GM19467 (cell line): ENCODE measurements at regions not wholly inside any gene's neighbourhood (a gene's known extent, or its start where the extent isn't known, plus 50 kb on each side); places are given as distances from the start of the nearest gene placed in this dataset.

Experiments
- ATAC-seq: cut with Tn5 transposase; IDR thresholded peaks from one replicate; pipeline ENCODE4 v1.9.1; 2021; ENCODE audit warnings: mild to moderate bottlenecking, moderate library complexity; ENCODE audit not compliant: unreplicated experiment

- ATAC-seq: no peak
These were observed 54.6 kb upstream of the EOLA2 start for GRCh38 chrX:149992918-149993317.

DNA sequence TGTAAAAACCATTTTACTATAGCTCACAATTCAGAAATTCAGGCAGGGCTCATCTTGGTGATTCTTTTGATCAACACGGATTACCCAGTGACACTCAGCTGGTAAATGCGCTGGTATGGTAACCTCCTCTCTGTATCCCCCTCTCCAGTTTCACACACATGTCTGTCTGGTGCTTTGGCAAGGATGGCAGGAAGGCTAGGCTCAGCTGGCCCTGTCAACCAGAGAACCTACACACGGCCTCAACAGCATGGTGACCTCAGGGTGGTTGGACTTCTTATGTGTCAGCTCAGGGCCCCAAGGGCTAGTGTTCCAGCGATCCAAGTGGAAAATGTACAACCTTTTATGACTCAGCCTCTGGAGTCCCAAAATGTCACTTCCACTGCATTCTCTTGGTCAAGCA is 55.7 kb upstream of the EOLA2 start:
- no peak for ATAC-seq

- no peak for ATAC-seq
These were observed 58.2 kb upstream of the EOLA2 start for GRCh38 chrX:149996515-149996914.

DNA sequence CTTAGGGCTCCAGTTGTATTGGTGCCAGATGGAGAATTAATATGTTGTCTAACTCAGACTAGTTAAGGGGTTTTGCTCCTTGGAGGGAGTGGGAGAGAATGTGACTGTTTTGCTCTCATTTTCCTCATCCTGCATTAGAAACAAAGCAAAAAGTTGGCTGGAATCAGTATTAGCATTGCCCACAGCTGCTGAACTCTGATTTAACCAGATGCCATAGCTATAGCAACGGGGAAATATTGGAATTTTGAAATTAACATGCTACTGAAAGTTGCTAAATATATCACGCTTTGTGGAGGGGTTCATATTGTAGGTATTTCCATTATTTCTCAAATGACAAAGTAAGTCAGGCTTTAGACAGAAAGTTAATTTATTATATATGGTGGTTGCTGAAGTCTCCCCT is 66.7 kb upstream of the EOLA2 start:
- no peak for ATAC-seq

DNA sequence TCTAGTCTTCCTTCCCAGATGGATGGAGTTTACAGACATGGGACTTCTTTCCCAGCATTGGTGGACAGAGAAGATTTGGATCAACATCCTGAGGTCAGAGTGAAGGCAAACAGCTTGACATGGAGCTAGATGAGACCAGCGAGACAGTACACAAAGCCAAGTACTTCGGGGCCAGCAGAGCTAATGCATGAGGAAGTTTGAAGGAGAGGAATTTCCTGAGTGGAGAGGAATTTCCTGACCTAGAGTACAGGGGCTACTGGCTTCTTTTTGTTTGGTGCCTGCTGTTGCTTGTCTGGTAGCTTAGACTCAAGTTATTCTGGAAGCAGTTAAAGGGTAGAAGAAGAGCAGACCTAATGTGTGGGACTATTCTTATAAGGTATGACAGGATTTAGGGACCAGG is 69.1 kb upstream of the EOLA2 start:
- ATAC-seq: no peak

GRCh38 chrX:150012647-150013381 is 74.5 kb upstream of the EOLA2 start:
- ATAC-seq: no peak

- ATAC-seq: no peak
These were observed 76.2 kb upstream of the EOLA2 start for GRCh38 chrX:150014525-150014924.

DNA sequence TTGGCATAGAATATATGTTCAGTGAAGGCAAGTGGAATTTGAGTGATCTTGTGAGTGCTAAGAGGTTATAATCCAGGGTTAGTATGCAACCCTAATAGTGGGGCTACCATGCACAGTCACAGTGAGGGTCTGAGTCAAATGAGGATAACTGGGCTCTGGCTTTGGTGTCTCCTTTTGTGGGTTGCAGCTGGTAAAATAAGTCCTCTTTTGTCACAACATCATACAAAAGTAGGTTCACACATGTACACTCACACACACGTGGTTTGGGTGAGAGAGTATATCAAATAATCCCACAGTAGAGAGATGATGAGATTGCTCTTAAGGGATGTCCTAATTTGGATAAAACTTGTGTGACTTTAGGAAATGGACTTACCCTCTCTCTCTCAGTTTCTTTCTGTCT is 79.6 kb upstream of the EOLA2 start:
- no peak for ATAC-seq

DNA sequence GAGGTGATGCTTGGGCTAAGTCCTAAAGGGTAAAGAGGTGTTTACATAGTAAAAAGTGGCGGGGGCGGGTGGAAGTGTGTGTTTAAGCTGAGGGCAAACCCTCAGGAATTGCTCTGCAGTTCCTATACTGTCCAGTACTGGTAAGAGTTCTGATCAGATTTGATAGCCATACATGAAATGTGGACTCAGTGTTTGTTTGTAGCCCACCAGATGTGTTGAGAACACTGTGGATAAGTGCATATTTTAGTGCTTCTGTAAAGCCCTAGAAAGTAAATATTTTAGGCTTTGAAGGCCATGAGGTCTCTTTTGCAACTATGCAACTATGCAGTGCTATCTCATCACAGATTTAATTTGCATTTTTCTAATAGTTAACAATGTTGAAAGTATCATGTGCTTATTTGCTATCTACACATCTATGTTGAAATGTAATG is 80.7 kb upstream of the EOLA2 start:
- ATAC-seq: no peak

DNA sequence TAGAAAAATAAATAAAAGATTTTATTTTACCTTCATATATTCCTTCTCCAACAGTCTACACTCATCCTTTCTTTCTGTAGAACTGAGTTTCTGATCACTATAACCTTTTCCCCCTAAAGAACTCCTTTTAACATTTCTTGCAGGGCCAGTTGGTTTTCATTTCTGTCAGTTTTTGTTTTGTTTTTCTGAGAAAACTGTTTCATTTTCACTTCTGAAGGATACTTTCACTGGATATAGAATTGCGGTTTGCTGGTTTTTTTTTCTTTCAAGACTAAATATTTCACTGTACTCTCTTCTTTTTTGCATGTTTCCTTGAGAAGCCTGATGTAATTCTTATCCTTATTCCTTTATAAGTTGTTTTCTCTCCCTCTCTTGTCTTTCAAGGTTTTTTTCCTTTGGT is 90.4 kb upstream of the EOLA2 start:
- no peak for ATAC-seq

DNA sequence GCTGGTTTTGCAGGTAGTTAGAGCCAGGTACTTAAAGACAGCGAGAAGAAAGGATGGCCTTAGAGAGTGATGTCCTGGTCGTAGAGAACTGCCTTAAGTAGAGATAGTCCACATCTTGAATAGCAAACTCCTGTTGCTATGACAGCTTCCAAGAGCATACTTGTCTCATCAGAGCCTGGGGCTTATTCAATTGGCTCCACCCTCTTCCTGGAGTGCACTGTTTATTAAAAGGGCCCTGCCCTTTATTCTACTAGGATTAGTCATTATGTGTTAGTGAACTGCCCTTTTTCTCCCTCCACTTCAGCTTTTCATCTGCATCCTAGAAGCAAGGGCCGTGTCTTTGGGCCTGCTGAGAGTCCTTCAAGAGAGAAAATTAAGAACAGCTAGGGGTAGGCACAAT is 94.5 kb upstream of the EOLA2 start:
- ATAC-seq: no peak

- no peak for ATAC-seq
These were observed 96.5 kb upstream of the EOLA2 start for GRCh38 chrX:150034788-150035187.

DNA sequence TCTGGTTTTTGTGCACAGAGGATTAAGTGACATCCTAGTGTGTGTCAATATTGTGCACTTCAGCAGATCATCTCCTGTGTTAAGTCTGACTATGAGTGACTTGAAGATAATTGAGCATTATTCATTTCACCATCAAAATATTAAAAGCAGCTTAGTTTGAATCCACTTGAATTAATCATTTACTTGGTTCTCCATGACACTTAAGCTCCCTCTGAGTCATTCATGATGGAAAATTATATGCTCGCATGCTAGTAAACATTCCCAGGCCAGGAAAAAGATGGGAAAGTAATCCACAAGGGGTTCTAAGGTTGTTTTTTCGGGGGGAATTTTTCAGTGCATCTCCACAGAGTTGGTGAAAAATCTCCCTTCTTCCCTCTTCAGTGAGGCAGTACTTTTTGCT is 97.2 kb upstream of the EOLA2 start:
- no peak for ATAC-seq

GRCh38 chrX:150036181-150036580 is 97.9 kb upstream of the EOLA2 start:
- ATAC-seq: no peak

GRCh38 chrX:150036641-150037040 is 98.3 kb upstream of the EOLA2 start:
- no peak for ATAC-seq

GRCh38 chrX:150037041-150037440 is 98.8 kb upstream of the EOLA2 start:
- no peak for ATAC-seq

- no peak for ATAC-seq
These were observed 100.0 kb upstream of the EOLA2 start for GRCh38 chrX:150038315-150038714.

DNA sequence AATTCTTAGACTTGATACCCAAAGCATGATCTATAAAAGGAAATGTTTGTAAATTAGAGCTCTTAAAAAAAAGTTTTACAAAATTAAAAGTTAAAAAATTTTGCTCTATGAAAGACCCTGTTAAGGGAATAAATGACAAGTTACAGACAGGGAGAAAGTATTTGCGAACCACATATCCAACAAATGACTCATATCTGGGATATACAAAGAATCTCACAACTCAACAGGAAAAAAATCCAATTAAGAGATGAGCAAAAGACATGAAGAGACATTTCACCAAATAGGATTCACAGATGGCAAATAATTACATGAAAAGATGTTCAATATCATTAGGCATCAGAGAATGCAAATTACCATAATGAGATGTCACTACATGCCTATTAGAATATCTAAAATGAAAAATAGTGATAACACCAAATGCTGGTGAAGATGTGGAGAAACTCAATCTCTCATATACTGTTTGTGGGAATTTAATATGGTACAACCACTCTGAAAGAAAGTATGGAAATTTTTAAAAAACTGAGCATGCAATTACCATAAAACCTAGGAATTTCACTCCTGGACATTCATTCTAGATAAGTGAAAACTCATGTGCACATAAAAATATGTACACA is 100.8 kb upstream of the EOLA2 start:
- ATAC-seq: no peak

DNA sequence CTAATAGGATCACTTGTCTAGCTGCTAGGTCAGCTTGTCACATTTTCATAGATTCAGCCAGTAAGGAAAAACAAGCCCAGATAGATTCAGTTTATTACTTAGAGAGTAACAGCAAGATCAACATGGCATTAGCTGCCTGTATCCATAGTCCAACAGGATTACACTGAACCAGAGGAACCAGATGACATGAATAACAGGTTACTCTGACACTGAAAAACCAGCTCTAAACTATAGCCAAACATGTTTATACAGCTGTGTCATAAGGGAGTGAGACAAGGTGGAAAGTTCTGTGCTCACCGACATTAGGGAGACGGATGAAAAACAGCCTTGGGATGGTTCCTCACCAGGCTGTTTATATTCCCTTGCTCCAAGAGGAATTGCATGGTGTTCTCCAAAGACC is 102.9 kb upstream of the EOLA2 start:
- ATAC-seq: no peak

GRCh38 chrX:150044556-150044955 is 106.3 kb upstream of the EOLA2 start:
- ATAC-seq: no peak

GRCh38 chrX:150047818-150048217 is 109.5 kb upstream of the EOLA2 start:
- ATAC-seq: no peak

GRCh38 chrX:150049647-150050046 is 111.4 kb upstream of the EOLA2 start:
- ATAC-seq: no peak

- no peak for ATAC-seq
These were observed 112.1 kb upstream of the EOLA2 start for GRCh38 chrX:150050387-150050786.
